Endothelial cell of umbilical vein (primary cell): ENCODE measurements at regions not wholly inside any gene's neighbourhood (a gene's known extent, or its start where the extent isn't known, plus 50 kb on each side); places are given as distances from the start of the nearest gene placed in this dataset.

ENCODE experiments used
- BruUV-seq: library from RNA; stranded (reverse); fragments of 400-500 nt; replicated peaks from 2 replicates; lab custom pipeline; 2021; lab: Mats Ljungman, UMichigan
- CTCF ChIA-PET: fragments of 300-600, 350-600 bp; sonication (Branson Sonifier 250); formaldehyde crosslinking; loops from one replicate; lab custom pipeline; 2021; ENCODE audit warnings: antibody characterized with exemption, inconsistent platforms; lab: Charles Lee
- POLR2A ChIA-PET: fragments of 300-600, 350-600 bp; sonication (Branson Sonifier 250); formaldehyde crosslinking; loops from one replicate; lab custom pipeline; 2021; ENCODE audit warnings: antibody characterized with exemption, inconsistent platforms; lab: Charles Lee
- DNase-seq: peaks from one replicate; pipeline ENCODE4 v3.0.0-alpha.2; 2011; ENCODE audit warnings: low read depth, low spot score
- FAIRE-seq: peaks from 2 replicates; lab custom pipeline; 2011; peaks lifted over from hg19 to GRCh38; lab: Jason Lieb, UNC
- H2AFZ ChIP-seq: 2 replicates; pipeline ENCODE4 v1.6.0; 2012; ENCODE audit warnings: low read depth, low read length, control low read depth, inconsistent platforms
- H3K27ac ChIP-seq: 2 replicates; pipeline ENCODE4 v1.5.1; 2011; ENCODE audit warnings: low read depth, mild to moderate bottlenecking, control low read depth, low read length, moderate library complexity; ENCODE audit not compliant: insufficient read depth
- H3K27me3 ChIP-seq, 2 experiments: 2 replicates each; pipeline versions ENCODE4 v1.6.0 to v1.6.1; 2011; ENCODE audit warnings: low read length in 2 of 2, mixed read lengths in 1 of 2; ENCODE audit not compliant: control insufficient read depth in 2 of 2, insufficient read depth in 2 of 2
- H3K36me3 ChIP-seq, 2 experiments: 2 replicates in 1 of 2; 3 replicates in 1 of 2; pipeline ENCODE4 v1.5.1; 2011; ENCODE audit warnings: low read length in 2 of 2, mild to moderate bottlenecking in 1 of 2, moderate library complexity in 1 of 2; ENCODE audit not compliant: control insufficient read depth in 2 of 2, insufficient read depth in 2 of 2; ENCODE audit errors: extremely low read depth in 1 of 2
- H3K4me1 ChIP-seq: 3 replicates; pipeline ENCODE4 v1.5.1; 2011; ENCODE audit warnings: mild to moderate bottlenecking, low read length; ENCODE audit not compliant: control insufficient read depth, insufficient read depth; ENCODE audit errors: extremely low read depth
- H3K4me2 ChIP-seq: 2 replicates; pipeline ENCODE4 v1.6.1; 2011; ENCODE audit warnings: low read length, control low read depth, mixed read lengths; ENCODE audit not compliant: insufficient read depth
- H3K4me3 ChIP-seq, 3 experiments: fragments of 200-600 bp in 1 of 3; sonication (generic), shearing (Covaris generic) in 1 of 3; replicated peaks in 1 of 3; 2 replicates each; pipeline ENCODE4 v1.5.1; 2011 to 2016; ENCODE audit warnings: control low read depth in 3 of 3, low read length in 3 of 3, mild to moderate bottlenecking in 2 of 3, inconsistent platforms in 1 of 3, low read depth in 1 of 3, moderate library complexity in 1 of 3; ENCODE audit not compliant: insufficient read depth in 1 of 3
- H3K79me2 ChIP-seq: 2 replicates; pipeline ENCODE4 v1.6.0; 2012; ENCODE audit warnings: low read length, inconsistent platforms; ENCODE audit not compliant: control insufficient read depth, insufficient read depth
- H3K9ac ChIP-seq: replicated peaks from 2 replicates; pipeline ENCODE3; 2011; ENCODE audit warnings: low read length, control low read depth; ENCODE audit not compliant: insufficient read depth; ENCODE audit errors: extremely low read depth
- H3K9me1 ChIP-seq: replicated peaks from 3 replicates; pipeline ENCODE4 v1.6.0; 2011; ENCODE audit warnings: mild to moderate bottlenecking, low read length; ENCODE audit not compliant: control insufficient read depth, insufficient read depth; ENCODE audit errors: extremely low read depth
- H3K9me3 ChIP-seq: replicated peaks from 2 replicates; pipeline ENCODE4 v1.5.1; 2012; ENCODE audit warnings: low read length, inconsistent platforms; ENCODE audit not compliant: control insufficient read depth, insufficient read depth
- H4K20me1 ChIP-seq: replicated peaks from 2 replicates; pipeline ENCODE3; 2011; ENCODE audit warnings: mild to moderate bottlenecking, low read length; ENCODE audit not compliant: control insufficient read depth, insufficient read depth; ENCODE audit errors: extremely low read depth
- EZH2 ChIP-seq: IDR thresholded peaks from 2 replicates; pipeline ENCODE4 v1.6.1; 2012; ENCODE audit warnings: borderline replicate concordance, low read depth, mild to moderate bottlenecking, moderate library complexity, low read length, inconsistent platforms; ENCODE audit not compliant: severe bottlenecking
- FOS ChIP-seq: IDR thresholded peaks from 2 replicates; pipeline ENCODE4 v1.6.1; 2011; ENCODE audit warnings: mild to moderate bottlenecking, low read length, moderate library complexity, borderline replicate concordance; ENCODE audit not compliant: insufficient read depth
- GATA2 ChIP-seq: IDR thresholded peaks from 2 replicates; pipeline ENCODE4 v1.7.0; 2011; ENCODE audit warnings: low read depth, mild to moderate bottlenecking, moderate library complexity, mixed read lengths, low read length; ENCODE audit not compliant: insufficient read length, insufficient read depth
- JUN ChIP-seq: IDR thresholded peaks from 2 replicates; pipeline ENCODE4 v1.6.1; 2011; ENCODE audit warnings: borderline replicate concordance, low read depth; ENCODE audit not compliant: insufficient read length, insufficient read depth
- MAX ChIP-seq: IDR thresholded peaks from 2 replicates; pipeline ENCODE4 v1.6.1; 2011; ENCODE audit not compliant: insufficient read depth, insufficient read length
- MYC ChIP-seq: IDR thresholded peaks from one replicate; pipeline ENCODE4 v1.6.1; 2011; ENCODE audit warnings: mild to moderate bottlenecking, low read depth, low read length
- POLR2A ChIP-seq: IDR thresholded peaks from 2 replicates; pipeline ENCODE4 v1.6.1; 2012; ENCODE audit warnings: low read depth, mild to moderate bottlenecking, control low read depth, low read length
- POLR2AphosphoS5 ChIP-seq: IDR thresholded peaks from 2 replicates; pipeline ENCODE4 v1.6.1; 2012; ENCODE audit warnings: low read depth, mild to moderate bottlenecking, control low read depth, low read length, moderate library complexity; ENCODE audit not compliant: insufficient read depth
- dilution Hi-C: fragments of 300-500 bp; cut with MboI; formaldehyde crosslinking; loops from one replicate; pipeline ENCODE4 v1.15.0; 2019; ENCODE audit warnings: low sequenced_read_pairs; ENCODE audit not compliant: extremely low pct_ligation_motif_present
- intact Hi-C: fragments of 100-400 bp; cut with micrococcal nuclease; formaldehyde crosslinking; loops from one replicate; pipeline ENCODE4 v1.10.0; 2022
- TF ChIP-seq, protein P1 (sequence below), 2 donors: IDR thresholded peaks; 1 replicate in 1 of 2; 2 replicates in 1 of 2; pipeline ENCODE4 v1.5.1; 2011; ENCODE audit warnings: low read length in 2 of 2, mild to moderate bottlenecking in 2 of 2, moderate library complexity in 2 of 2, control low read depth in 1 of 2, inconsistent platforms in 1 of 2, low read depth in 1 of 2; ENCODE audit not compliant: insufficient read depth in 1 of 2; ENCODE audit errors: extremely low read depth in 1 of 2

DNA sequence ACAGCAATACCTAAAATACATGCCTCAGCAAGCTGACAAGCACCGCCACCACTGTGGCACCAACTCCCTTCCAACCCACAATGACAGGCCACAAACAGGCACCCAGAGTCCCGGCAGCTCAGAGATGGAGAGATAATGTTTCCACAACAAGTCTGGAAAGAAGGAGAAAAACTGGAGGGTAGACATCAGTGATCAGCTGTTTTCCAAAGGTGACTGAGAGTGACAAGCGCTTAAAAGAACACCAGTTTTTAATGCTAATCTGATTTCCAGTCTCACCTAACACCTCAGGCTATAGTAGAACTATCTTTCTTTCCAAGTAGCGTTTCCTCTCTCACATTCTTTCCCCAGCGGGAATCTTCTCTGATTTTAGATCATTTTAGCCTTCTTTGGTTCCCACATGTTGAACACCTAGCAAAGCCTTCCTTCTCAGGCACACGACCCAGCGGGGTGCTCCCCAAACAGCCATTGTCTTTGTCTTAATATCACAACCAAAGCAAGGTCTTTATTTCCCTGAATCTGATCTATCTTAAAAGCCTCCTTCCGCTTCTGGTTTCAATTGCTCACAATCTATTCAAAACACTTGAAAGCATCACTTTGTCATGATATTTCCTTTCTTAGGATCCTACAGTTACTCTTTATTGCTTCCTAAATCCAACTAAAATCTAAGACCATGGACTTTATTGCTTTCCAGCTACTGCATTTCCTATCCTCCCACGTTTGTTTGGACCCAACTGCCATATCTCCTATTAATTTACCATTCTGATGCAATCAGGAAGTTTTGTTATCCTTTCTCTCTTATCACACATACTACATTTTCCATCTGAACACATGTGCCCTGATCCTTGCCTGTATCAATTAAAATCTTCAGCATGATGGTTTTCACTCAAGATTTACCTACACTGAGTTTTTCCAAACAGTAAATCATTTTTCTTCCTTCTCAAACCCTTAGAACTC, 282.7 kb downstream of the ADGB start:
- no peak overlapping the region for H2AFZ ChIP-seq
- H3K36me3 ChIP-seq = no peaks in the 10 kb centered on the region
- DNase-seq (no peak), FAIRE-seq (no peak)
- H3K27me3 ChIP-seq = no peaks in the 10 kb centered on the region
- H3K9me3 ChIP-seq = no peaks in the 10 kb centered on the region
- H3K4me2 ChIP-seq = no peak overlapping the region
- H3K9ac ChIP-seq = no peak overlapping the region
- H3K4me3 ChIP-seq = no peak overlapping the region
- intact Hi-C loops = no loop called here
- no peaks in the 10 kb centered on the region for H4K20me1 ChIP-seq
- CTCF ChIA-PET = interaction anchor here (1.0 kb wide), 1 partner anchor 14 kb away, joined by 3 read pairs; no protein-coding TSS in a partner anchor
- dilution Hi-C loops = no loop called here
- POLR2A ChIA-PET = no interaction called here
- H3K4me1 ChIP-seq = no peaks in the 10 kb centered on the region
- TF ChIP-seq EZH2 = no peak
- TF ChIP-seq FOS = no peak
- TF ChIP-seq JUN = no peak
- no peak for TF ChIP-seq GATA2
- TF ChIP-seq POLR2A = no peak
- TF ChIP-seq MAX = no peak
- TF ChIP-seq POLR2AphosphoS5 = no peak
- TF ChIP-seq MYC = no peak
- TF ChIP-seq, protein P1, sequence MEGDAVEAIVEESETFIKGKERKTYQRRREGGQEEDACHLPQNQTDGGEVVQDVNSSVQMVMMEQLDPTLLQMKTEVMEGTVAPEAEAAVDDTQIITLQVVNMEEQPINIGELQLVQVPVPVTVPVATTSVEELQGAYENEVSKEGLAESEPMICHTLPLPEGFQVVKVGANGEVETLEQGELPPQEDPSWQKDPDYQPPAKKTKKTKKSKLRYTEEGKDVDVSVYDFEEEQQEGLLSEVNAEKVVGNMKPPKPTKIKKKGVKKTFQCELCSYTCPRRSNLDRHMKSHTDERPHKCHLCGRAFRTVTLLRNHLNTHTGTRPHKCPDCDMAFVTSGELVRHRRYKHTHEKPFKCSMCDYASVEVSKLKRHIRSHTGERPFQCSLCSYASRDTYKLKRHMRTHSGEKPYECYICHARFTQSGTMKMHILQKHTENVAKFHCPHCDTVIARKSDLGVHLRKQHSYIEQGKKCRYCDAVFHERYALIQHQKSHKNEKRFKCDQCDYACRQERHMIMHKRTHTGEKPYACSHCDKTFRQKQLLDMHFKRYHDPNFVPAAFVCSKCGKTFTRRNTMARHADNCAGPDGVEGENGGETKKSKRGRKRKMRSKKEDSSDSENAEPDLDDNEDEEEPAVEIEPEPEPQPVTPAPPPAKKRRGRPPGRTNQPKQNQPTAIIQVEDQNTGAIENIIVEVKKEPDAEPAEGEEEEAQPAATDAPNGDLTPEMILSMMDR (IDR thresholded peaks at IDR 0.05; ENCODE audit: extremely low read depth in 1 of 2, insufficient read depth in 1 of 2, low read depth in 1 of 2, low read length in 2 of 2) = no peak
- no peaks in the 10 kb centered on the region for H3K79me2 ChIP-seq
- H3K9me1 ChIP-seq = no peaks in the 10 kb centered on the region
- no TSS peak for BruUV-seq
- no peak overlapping the region for H3K27ac ChIP-seq
